Type B pancreatic cell (in vitro differentiated cells): ENCODE measurements at regions not wholly inside any gene's neighbourhood (a gene's known extent, or its start where the extent isn't known, plus 50 kb on each side); places are given as distances from the start of the nearest gene placed in this dataset.

ENCODE experiments used
- DNase-seq: peaks from one replicate; pipeline ENCODE4 v3.0.0; 2021; ENCODE audit warnings: mixed read lengths; ENCODE audit not compliant: unreplicated experiment; ENCODE audit errors: extremely low spot score
- H3K27ac Mint-ChIP-seq: 2 replicates; pipeline ENCODE4 v1.8.0; 2021; ENCODE audit warnings: mild to moderate bottlenecking, mixed read lengths
- H3K27me3 Mint-ChIP-seq: 2 replicates; pipeline ENCODE4 v1.8.0; 2021; ENCODE audit warnings: mixed read lengths
- H3K36me3 Mint-ChIP-seq: 2 replicates; pipeline ENCODE4 v1.8.0; 2021; ENCODE audit warnings: mixed read lengths
- H3K4me1 Mint-ChIP-seq: one replicate; pipeline ENCODE4 v1.8.0; 2021; ENCODE audit warnings: mixed read lengths; ENCODE audit not compliant: unreplicated experiment
- H3K4me3 Mint-ChIP-seq: 2 replicates; pipeline ENCODE4 v1.8.0; 2021; ENCODE audit warnings: mild to moderate bottlenecking, mixed read lengths
- H3K9me3 Mint-ChIP-seq: 2 replicates; pipeline ENCODE4 v1.8.0; 2021; ENCODE audit warnings: mixed read lengths
- CTCF ChIP-seq: fragments of 200-600 bp; sonication (generic); conservative IDR thresholded peaks from 2 replicates; pipeline ENCODE4 v1.5.0; 2021; ENCODE audit warnings: antibody characterized with exemption, mild to moderate bottlenecking

- no peak for TF ChIP-seq CTCF
- no peak for DNase-seq
- H3K9me3 Mint-ChIP-seq, result peaks cover 5% of the 10 kb centered on the region
- peaks cover 14% of the 10 kb centered on the region for H3K4me1 Mint-ChIP-seq
- H3K27me3 Mint-ChIP-seq, result no peaks in the 10 kb centered on the region
- no peaks in the 10 kb centered on the region for H3K36me3 Mint-ChIP-seq
- no peak overlapping the region for H3K4me3 Mint-ChIP-seq
- H3K27ac Mint-ChIP-seq, result no peak overlapping the region
These were observed 191.6 kb upstream of the NUDT4 start for GRCh38 chr12:93186131-93186530.

GRCh38 chr12:93186621-93187020, 191.1 kb upstream of the NUDT4 start:
- Mint-ChIP-seq H3K27me3 (no peaks in the 10 kb centered on the region), H3K36me3 (no peaks in the 10 kb centered on the region), H3K27ac (no peak overlapping the region), H3K4me1 (peaks cover 14% of the 10 kb centered on the region), H3K9me3 (peaks cover 5% of the 10 kb centered on the region), H3K4me3 (no peak overlapping the region)
- no peak for DNase-seq
- no peak for TF ChIP-seq CTCF

- Mint-ChIP-seq H3K36me3 (no peaks in the 10 kb centered on the region), H3K27me3 (no peaks in the 10 kb centered on the region), H3K27ac (no peak overlapping the region), H3K9me3 (peaks cover 12% of the 10 kb centered on the region), H3K4me3 (no peak overlapping the region), H3K4me1 (peaks cover 6% of the 10 kb centered on the region)
- TF ChIP-seq CTCF, result no peak
- no peak for DNase-seq
These were observed 186.3 kb upstream of the NUDT4 start for GRCh38 chr12:93191423-93191822.

GRCh38 chr12:93191956-93192355, 185.8 kb upstream of the NUDT4 start:
- DNase-seq, result no peak
- H3K27ac Mint-ChIP-seq, result no peak overlapping the region

GRCh38 chr12:93192878-93193277, 184.8 kb upstream of the NUDT4 start:
- Mint-ChIP-seq H3K4me1 (peaks cover 19% of the 10 kb centered on the region), H3K36me3 (no peaks in the 10 kb centered on the region), H3K27me3 (no peaks in the 10 kb centered on the region), H3K9me3 (peaks cover 12% of the 10 kb centered on the region), H3K4me3 (no peak overlapping the region), H3K27ac (no peak overlapping the region)
- no peak for TF ChIP-seq CTCF
- no peak for DNase-seq

More at GRCh38 chr12:93191956-93192355, 185.8 kb upstream of the NUDT4 start:
- peaks cover 12% of the 10 kb centered on the region for H3K9me3 Mint-ChIP-seq
- no peaks in the 10 kb centered on the region for H3K36me3 Mint-ChIP-seq
- H3K27me3 Mint-ChIP-seq, result no peaks in the 10 kb centered on the region
- no peak overlapping the region for H3K4me3 Mint-ChIP-seq
- H3K4me1 Mint-ChIP-seq, result peaks cover 11% of the 10 kb centered on the region
- no peak for TF ChIP-seq CTCF

GRCh38 chr12:93195511-93195910, 182.2 kb upstream of the NUDT4 start:
- H3K27ac Mint-ChIP-seq, result no peak overlapping the region
- peaks cover 29% of the 10 kb centered on the region for H3K4me1 Mint-ChIP-seq
- H3K4me3 Mint-ChIP-seq, result no peak overlapping the region
- TF ChIP-seq CTCF, result no peak
- H3K36me3 Mint-ChIP-seq, result no peaks in the 10 kb centered on the region
- DNase-seq, result no peak
- H3K27me3 Mint-ChIP-seq, result no peaks in the 10 kb centered on the region
- H3K9me3 Mint-ChIP-seq, result peaks cover 7% of the 10 kb centered on the region
